ENCODE measurements at regions not wholly inside any gene's neighbourhood (a gene's known extent, or its start where the extent isn't known, plus 50 kb on each side); places are given as distances from the start of the nearest gene placed in this dataset.

GRCh38 chr14:22178333-22178839 lies 410.6 kb downstream of the DAD1 start:
- no peak for TF ChIP-seq CTCF (IDR thresholded peaks at IDR 0.05)
- no peak for TF ChIP-seq POLR2AphosphoS5 (IDR thresholded peaks at IDR 0.05; ENCODE audit: low read depth, low read length)
